CD4-positive, alpha-beta T cell (primary cell): ENCODE measurements at regions not wholly inside any gene's neighbourhood (a gene's known extent, or its start where the extent isn't known, plus 50 kb on each side); places are given as distances from the start of the nearest gene placed in this dataset.
"Not testable (repeated sequence)": the region's sequence is repeated elsewhere in the genome, so short reads cannot be mapped to it uniquely, and the experiment has no call there.

Experiments
- ATAC-seq: fragments of 200-7000 bp; cut with Tn5 transposase; one replicate; pipeline ENCODE4 v1.10.0; 2022; ENCODE audit warnings: mild to moderate bottlenecking; ENCODE audit not compliant: poor library complexity
- CTCF ChIA-PET: fragments of 350-600 bp; sonication (Branson Sonifier 250); formaldehyde crosslinking; loops from one replicate; lab custom pipeline; 2021; ENCODE audit warnings: antibody characterized with exemption, inconsistent platforms; lab: Charles Lee
- POLR2A ChIA-PET: fragments of 350-600 bp; sonication (Branson Sonifier 250); formaldehyde crosslinking; loops from one replicate; lab custom pipeline; 2021; ENCODE audit warnings: antibody characterized with exemption, inconsistent platforms; lab: Charles Lee
- DNase-seq, 14 experiments: peaks; one replicate each; pipeline ENCODE4 v3.0.0-alpha.2; 2013 to 2020; ENCODE audit warnings: mixed read lengths in 2 of 14
- H3K27ac ChIP-seq, 2 donors: one replicate each; pipeline versions ENCODE4 v1.5.1 to v1.7.0; 2013; ENCODE audit warnings: low read length in 2 of 2, low read depth in 1 of 2, mild to moderate bottlenecking in 1 of 2
- H3K27me3 ChIP-seq, 2 experiments: 1 replicate in 1 of 2; 2 replicates in 1 of 2; pipeline versions ENCODE4 v1.6.1 to v1.7.0; 2013; ENCODE audit warnings: low read length in 2 of 2, control low read depth in 1 of 2, mild to moderate bottlenecking in 1 of 2, moderate library complexity in 1 of 2; ENCODE audit not compliant: insufficient read depth in 2 of 2, control insufficient read depth in 1 of 2
- H3K36me3 ChIP-seq: one replicate; pipeline ENCODE4 v1.6.1; 2013; ENCODE audit warnings: low read length, control low read depth; ENCODE audit not compliant: insufficient read depth
- H3K4me1 ChIP-seq: one replicate; pipeline ENCODE4 v1.6.1; 2013; ENCODE audit warnings: low read length, control low read depth; ENCODE audit not compliant: insufficient read depth
- H3K4me3 ChIP-seq: one replicate; pipeline ENCODE4 v1.5.1; 2013; ENCODE audit warnings: mild to moderate bottlenecking, low read length, moderate library complexity
- H3K9me3 ChIP-seq, 2 experiments: 1 replicate in 1 of 2; 2 replicates in 1 of 2; pipeline versions ENCODE4 v1.6.1 to v1.7.0; 2013; ENCODE audit warnings: low read length in 2 of 2, mild to moderate bottlenecking in 2 of 2, control low read depth in 1 of 2, moderate library complexity in 1 of 2; ENCODE audit not compliant: control insufficient read depth in 1 of 2, insufficient read depth in 1 of 2
- H3K27ac Mint-ChIP-seq: one replicate; pipeline ENCODE4 v1.8.0; 2020; ENCODE audit warnings: mixed read lengths
- H3K27me3 Mint-ChIP-seq: one replicate; pipeline ENCODE4 v1.8.0; 2021; ENCODE audit warnings: mixed read lengths
- H3K36me3 Mint-ChIP-seq: one replicate; pipeline ENCODE4 v1.8.0; 2021; ENCODE audit warnings: low read depth, mixed read lengths
- H3K4me1 Mint-ChIP-seq: one replicate; pipeline ENCODE4 v1.8.0; 2021; ENCODE audit warnings: low read depth, mixed read lengths
- H3K4me3 Mint-ChIP-seq: one replicate; pipeline ENCODE4 v1.8.0; 2020; ENCODE audit warnings: mild to moderate bottlenecking, mixed read lengths
- H3K9me3 Mint-ChIP-seq: one replicate; pipeline ENCODE4 v1.8.0; 2020; ENCODE audit warnings: mixed read lengths
- intact Hi-C, 2 experiments: fragments of 100-400 bp; cut with DNase I in 1 of 2; cut with micrococcal nuclease in 1 of 2; formaldehyde crosslinking; loops; one replicate each; pipeline versions ENCODE4 v1.15.1 to v1.9.0; 2023 to 2025; cut with DNase I, micrococcal nuclease

DNA sequence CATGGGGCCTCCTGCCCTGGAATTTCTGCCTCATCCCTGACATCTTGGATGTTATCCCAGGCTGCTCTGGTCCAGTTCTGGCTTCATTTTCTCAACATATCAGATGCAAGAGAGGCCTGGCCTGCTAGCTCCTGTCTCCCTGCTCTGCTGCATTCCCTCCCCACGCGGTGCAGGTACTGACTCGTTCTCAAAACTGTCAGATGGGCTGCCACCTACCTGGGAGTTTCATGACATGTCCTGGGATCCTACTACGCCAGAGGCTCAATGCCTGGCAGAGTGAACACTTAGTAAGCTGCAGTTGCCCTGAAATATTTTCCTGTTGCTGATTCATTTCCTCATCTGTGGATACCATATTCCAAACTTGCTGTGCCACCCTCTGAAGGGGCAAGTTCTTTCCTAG lies 126.7 kb upstream of the PLGLB2 start:
- ATAC-seq, H3K4me3 Mint-ChIP-seq, H3K36me3 ChIP-seq, H3K4me1 ChIP-seq, H3K4me3 ChIP-seq, H3K27me3 ChIP-seq, H3K36me3 Mint-ChIP-seq, DNase-seq, H3K27me3 Mint-ChIP-seq, H3K27ac ChIP-seq, POLR2A ChIA-PET, H3K27ac Mint-ChIP-seq, intact Hi-C loops, H3K9me3 Mint-ChIP-seq, H3K9me3 ChIP-seq, H3K4me1 Mint-ChIP-seq, CTCF ChIA-PET: not testable (repeated sequence)

DNA sequence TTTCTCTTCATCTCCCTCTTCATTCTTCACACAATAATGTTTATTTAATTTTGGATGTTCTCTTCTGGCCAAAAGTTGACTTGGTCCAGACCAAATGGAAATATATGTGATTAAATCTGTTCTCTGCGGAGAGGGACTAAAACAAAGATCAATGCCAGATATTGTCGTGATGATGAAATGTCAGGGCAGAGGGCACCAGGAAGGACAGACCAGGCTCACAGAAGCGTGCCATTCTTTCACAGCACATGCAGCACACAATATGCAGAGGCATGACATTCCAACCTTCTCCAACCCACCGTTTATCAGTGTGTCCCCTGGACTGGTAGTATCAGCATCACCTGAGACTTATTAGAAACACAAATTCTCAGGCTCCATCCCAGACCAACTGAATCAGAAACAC lies 125.2 kb upstream of the PLGLB2 start:
- H3K27ac Mint-ChIP-seq, H3K4me3 Mint-ChIP-seq, H3K27ac ChIP-seq, ATAC-seq, H3K27me3 Mint-ChIP-seq, DNase-seq, H3K36me3 ChIP-seq, H3K36me3 Mint-ChIP-seq, CTCF ChIA-PET, H3K4me1 ChIP-seq, POLR2A ChIA-PET, H3K4me3 ChIP-seq, H3K9me3 ChIP-seq, intact Hi-C loops, H3K9me3 Mint-ChIP-seq, H3K4me1 Mint-ChIP-seq, H3K27me3 ChIP-seq: not testable (repeated sequence)

DNA sequence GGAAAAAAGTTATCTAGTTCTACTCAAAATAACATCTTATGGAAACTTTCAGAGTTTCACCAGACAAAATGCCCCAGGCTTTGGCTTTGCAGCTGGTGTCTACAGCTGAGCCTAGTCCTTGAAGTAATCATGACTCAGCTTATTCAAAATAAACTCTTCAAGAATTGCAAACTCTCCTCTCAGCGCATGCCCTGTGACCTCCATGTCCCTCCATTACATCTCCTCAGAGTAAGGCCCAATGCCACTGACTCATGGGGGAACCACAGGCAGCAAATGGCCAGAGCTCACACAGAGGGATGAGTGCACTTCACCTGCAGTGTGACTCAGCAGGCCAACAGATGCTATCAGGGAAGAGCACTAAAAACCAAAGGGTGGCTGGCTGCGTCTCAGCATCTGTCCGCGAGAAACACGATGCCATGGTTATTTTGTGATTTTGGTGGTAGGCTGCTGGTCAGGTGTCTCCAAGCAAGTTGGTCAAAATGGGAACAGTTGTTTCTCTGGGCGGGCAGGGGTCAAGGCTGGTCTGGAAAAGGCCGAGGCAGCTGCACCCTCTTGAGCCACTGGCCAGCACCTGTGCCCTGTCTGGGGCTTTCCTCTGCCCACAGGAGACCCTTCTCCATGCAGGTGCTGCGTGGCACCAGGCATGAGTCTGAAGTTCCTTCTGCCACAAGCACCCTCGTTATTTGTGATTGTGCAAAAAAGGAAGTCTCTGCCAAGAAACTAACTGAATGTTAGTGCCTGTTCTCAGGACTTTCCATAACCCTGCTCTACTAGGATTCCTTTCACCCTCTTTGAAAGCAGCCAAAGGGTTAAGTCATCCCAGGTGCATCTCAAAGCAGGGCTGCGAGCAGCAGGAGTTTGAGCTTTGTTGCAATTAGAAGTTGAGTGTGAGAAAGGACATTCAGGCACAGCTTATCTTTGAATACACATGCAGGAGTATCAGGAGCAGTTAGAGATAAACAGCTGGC lies 118.1 kb upstream of the PLGLB2 start:
- POLR2A ChIA-PET, ATAC-seq: not testable (repeated sequence)

DNA sequence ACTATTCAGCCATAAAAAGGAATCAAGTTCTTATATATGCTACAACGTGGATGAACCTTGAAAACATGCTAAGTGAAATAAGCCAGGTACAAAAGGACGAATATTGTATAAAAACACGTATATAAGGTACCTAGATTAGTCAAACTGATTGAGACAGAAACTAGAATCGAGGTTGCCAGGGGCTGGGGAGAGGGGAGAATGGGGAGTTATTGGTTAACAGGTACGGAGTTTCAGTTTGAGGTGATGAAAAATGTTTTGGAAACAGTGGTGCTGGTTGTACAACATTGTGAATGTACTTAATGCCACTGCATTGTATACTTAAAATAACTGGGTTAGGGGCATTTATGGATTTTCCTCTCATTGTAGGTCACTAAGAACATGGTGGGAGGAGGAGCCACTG lies 117.0 kb upstream of the PLGLB2 start:
- not testable (repeated sequence) for H3K4me3 Mint-ChIP-seq, H3K27ac Mint-ChIP-seq

More for the DNA sequence above, 118.1 kb upstream of the PLGLB2 start:
- H3K4me3 Mint-ChIP-seq, H3K27me3 ChIP-seq, H3K27me3 Mint-ChIP-seq, H3K4me3 ChIP-seq, H3K4me1 ChIP-seq, H3K9me3 ChIP-seq, intact Hi-C loops, H3K4me1 Mint-ChIP-seq, H3K36me3 ChIP-seq, H3K27ac Mint-ChIP-seq, H3K36me3 Mint-ChIP-seq, H3K27ac ChIP-seq, CTCF ChIA-PET, H3K9me3 Mint-ChIP-seq: not testable (repeated sequence)
- DNase-seq: peak in 2 of 14 experiments; percentile 10 to 19

DNA sequence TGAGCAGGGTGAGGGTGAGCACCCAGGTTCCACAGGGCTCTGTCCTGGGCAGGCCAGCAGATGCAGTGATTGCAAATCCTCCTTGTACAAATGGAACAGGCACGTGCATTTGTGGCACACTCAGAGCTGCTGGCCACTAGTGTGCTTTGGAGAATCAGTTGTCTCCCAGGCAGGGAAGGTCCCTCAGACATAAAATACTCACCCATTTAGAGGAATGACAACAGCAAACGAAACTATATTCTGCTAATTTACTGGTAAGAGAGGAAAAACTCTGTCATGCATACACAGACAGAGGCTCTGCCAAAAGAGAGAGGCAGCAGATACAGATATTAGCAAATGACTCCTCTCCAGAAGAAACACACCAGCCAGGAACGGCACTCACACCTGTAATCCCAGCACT lies 116.5 kb upstream of the PLGLB2 start:
- H3K4me1 ChIP-seq, H3K9me3 Mint-ChIP-seq, H3K36me3 ChIP-seq, H3K27me3 Mint-ChIP-seq, H3K9me3 ChIP-seq, H3K4me3 Mint-ChIP-seq, H3K4me1 Mint-ChIP-seq, H3K27me3 ChIP-seq, H3K36me3 Mint-ChIP-seq, ATAC-seq, intact Hi-C loops, DNase-seq, H3K4me3 ChIP-seq, CTCF ChIA-PET, POLR2A ChIA-PET, H3K27ac Mint-ChIP-seq, H3K27ac ChIP-seq: not testable (repeated sequence)

More for the DNA sequence above, 117.0 kb upstream of the PLGLB2 start:
- CTCF ChIA-PET, H3K4me3 ChIP-seq, DNase-seq, H3K36me3 ChIP-seq, H3K4me1 ChIP-seq, H3K36me3 Mint-ChIP-seq, H3K27me3 ChIP-seq, H3K9me3 Mint-ChIP-seq, POLR2A ChIA-PET, H3K27me3 Mint-ChIP-seq, H3K27ac ChIP-seq, intact Hi-C loops, ATAC-seq, H3K4me1 Mint-ChIP-seq, H3K9me3 ChIP-seq: not testable (repeated sequence)

DNA sequence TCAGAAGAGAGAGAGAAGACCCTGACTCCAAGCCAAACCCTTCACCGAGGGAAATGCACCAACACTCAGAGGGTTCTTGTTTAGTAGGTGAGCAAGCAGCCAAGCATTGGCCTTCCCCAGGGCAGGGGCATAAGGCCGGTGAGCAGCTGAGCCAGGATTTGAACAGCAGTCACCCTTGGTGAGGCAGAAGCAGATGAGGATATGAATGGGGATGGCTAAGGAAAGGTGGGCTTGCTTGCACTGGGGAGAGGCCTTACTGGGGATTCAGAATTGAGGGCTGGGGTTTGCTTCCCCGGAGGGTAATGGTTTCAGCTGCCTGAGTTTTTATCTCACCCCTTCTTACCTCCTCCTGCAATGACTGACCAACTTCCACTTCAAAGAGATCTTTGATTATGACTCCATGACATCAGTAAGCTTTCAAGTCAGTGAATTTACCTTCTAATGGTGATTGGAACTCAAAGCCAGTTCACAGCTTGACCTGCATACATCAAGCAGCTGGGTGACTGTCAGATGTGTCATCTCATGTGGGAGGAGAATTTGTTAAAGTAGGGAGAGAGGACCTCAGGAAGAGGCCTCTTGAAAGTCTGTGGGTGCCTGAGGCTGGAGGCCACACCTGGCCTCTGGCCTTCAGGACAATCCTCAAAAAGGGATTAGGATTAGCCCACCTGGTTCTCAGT lies 114.5 kb upstream of the PLGLB2 start:
- H3K9me3 Mint-ChIP-seq, H3K9me3 ChIP-seq, H3K27ac Mint-ChIP-seq, H3K27ac ChIP-seq, H3K27me3 ChIP-seq, H3K4me1 ChIP-seq, POLR2A ChIA-PET, H3K4me3 ChIP-seq, H3K36me3 Mint-ChIP-seq, ATAC-seq, H3K4me1 Mint-ChIP-seq, DNase-seq, CTCF ChIA-PET, intact Hi-C loops, H3K27me3 Mint-ChIP-seq, H3K36me3 ChIP-seq, H3K4me3 Mint-ChIP-seq: not testable (repeated sequence)

DNA sequence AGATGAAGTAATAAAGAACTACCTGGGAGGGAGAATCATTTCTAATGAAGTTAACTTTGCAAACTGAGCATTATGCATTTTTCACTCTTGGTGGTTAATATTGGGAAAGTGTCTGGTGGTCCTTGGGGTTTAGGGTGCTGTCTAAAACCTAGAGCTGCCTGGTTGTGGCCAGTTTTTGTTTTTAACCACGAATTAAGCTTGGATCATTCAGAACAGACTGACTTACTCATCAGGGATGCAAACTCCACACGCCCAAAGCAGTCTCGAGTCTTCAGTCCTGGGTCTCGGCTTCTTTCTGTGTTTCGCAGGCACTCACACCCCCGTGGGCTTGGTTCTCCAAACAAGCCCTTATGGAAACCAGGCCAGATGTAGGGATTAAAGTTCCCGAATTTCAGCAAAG lies 113.8 kb upstream of the PLGLB2 start:
- H3K9me3 ChIP-seq, H3K27ac ChIP-seq, H3K36me3 ChIP-seq, H3K36me3 Mint-ChIP-seq, H3K27ac Mint-ChIP-seq, H3K4me1 Mint-ChIP-seq, H3K27me3 Mint-ChIP-seq, CTCF ChIA-PET, POLR2A ChIA-PET, H3K27me3 ChIP-seq, H3K9me3 Mint-ChIP-seq, H3K4me3 Mint-ChIP-seq, H3K4me3 ChIP-seq, intact Hi-C loops, H3K4me1 ChIP-seq, ATAC-seq, DNase-seq: not testable (repeated sequence)
